Adrenal gland (tissue), 9 donors: ENCODE measurements at regions not wholly inside any gene's neighbourhood (a gene's known extent, or its start where the extent isn't known, plus 50 kb on each side); places are given as distances from the start of the nearest gene placed in this dataset.

Source experiments
- DNase-seq, 7 donors: peaks; one replicate each; pipeline ENCODE4 v3.0.0-alpha.2; 2019 to 2020
- H3K27ac ChIP-seq, 5 donors: fragments of 200-600 bp; sonication (generic) in 4 of 5; 1 replicate in 3 of 5; 2 replicates in 2 of 5; pipeline versions ENCODE4 v1.5.1 to v1.8.0; 2016 to 2020; ENCODE audit warnings: mild to moderate bottlenecking in 1 of 5
- H3K27me3 ChIP-seq: fragments of 200-600 bp; 2 replicates; pipeline ENCODE4 v1.8.0; 2021
- H3K36me3 ChIP-seq, 2 donors: fragments of 200-600 bp; replicated peaks in 1 of 2; 1 replicate in 1 of 2; 2 replicates in 1 of 2; pipeline versions ENCODE4 v1.5.1 to v1.8.0; 2018 to 2022
- H3K4me1 ChIP-seq, 2 donors: fragments of 200-600 bp; replicated peaks in 1 of 2; 1 replicate in 1 of 2; 2 replicates in 1 of 2; pipeline versions ENCODE4 v1.5.1 to v1.8.0; 2018 to 2021
- H3K4me3 ChIP-seq, 4 donors: fragments of 200-600 bp; sonication (generic) in 3 of 4; one replicate each; pipeline ENCODE4 v1.5.1; 2016 to 2018
- H3K9me3 ChIP-seq, 3 donors: fragments of 200-600 bp; sonication (generic) in 1 of 3; replicated peaks in 1 of 3; 1 replicate in 2 of 3; 2 replicates in 1 of 3; pipeline versions ENCODE4 v1.5.1 to v1.8.0; 2016 to 2021
- POLR2A ChIP-seq, 2 donors: fragments of 450-650 bp; IDR thresholded peaks; one replicate each; pipeline ENCODE4 v1.6.1; 2017; ENCODE audit warnings: antibody characterized with exemption in 2 of 2, mild to moderate bottlenecking in 2 of 2, moderate library complexity in 1 of 2
- WGBS, 4 donors: extraction: QIAGEN DNeasy Blood & Tissue Kit in 2 of 4; methylation state at CpG; one replicate each; pipeline versions ENCODE4 v1.1.5 to v1.1.7; 2013 to 2017; 5-methylcytosine and 5-hydroxymethylcytosine counted together
- intact Hi-C, 2 donors: fragments of 100-400 bp; cut with DNase I; formaldehyde crosslinking; loops; one replicate each; pipeline versions ENCODE4 v1.14.1 to v1.15.0; 2022 to 2023
- TF ChIP-seq, protein P1 (sequence below), 6 experiments: fragments of 450-650 bp in 4 of 6; fragments of 200-600 bp in 2 of 6; sonication (generic) in 1 of 6; IDR thresholded peaks; 1 replicate in 5 of 6; 2 replicates in 1 of 6; pipeline versions ENCODE4 v1.5.1 to v1.8.0; 2016 to 2021; ENCODE audit warnings: antibody characterized with exemption in 6 of 6, mild to moderate bottlenecking in 2 of 6, moderate library complexity in 1 of 6
- donor health status: healthy with polysubstance abuse.
- donor health status: Bipolar disorder and iron deficiency.
- donor health status: DM: yes; HTN: yes; CAD: no.
- donor health status: DM: no; HTN: no; CAD: no.
- donor health status: DM: no; HTN: no; CAD: no.

DNA sequence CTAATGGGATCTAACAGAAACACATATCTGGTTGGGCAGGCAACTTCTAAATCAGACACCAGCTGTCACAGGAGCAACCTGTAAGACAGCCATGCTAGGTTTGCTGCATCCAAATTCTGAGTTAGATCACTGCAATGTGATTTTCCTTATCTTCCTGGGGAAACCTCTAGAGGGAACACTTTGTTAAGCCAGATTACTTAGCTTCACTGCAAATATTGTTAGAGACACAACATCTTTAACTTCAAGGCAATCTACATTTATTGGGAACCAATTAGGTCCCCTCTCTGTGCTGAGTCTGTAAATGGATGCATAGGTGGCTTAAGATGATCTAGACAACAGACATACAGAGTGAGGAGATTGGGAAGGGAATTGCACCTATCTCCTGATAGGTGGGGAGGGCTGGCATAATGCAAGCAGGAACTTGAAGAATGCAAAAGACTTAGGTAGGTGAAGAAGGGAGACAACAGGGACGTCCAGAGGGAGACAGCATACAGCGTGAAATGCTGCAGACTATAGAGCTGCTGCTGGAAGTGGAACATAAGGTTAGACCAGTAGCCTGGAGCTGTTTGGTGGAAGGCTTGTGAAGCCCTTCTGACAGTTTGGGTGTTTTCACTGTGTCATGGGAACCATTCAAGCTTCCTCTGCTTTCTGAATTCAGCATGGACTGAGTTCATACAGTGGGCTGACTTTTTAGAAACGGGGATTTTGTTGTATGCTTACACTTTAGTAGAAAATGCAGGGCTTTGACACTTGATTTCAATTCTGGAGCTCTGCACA is 109.8 kb upstream of the ELMO1 start:
- H3K4me1 ChIP-seq, result no peaks in the 10 kb centered on the region
- H3K27me3 ChIP-seq, result no peaks in the 10 kb centered on the region
- WGBS, 4 donors, result 59 to 76% (median 66%) methylated on average over 3 of the region's 3 CpGs
- intact Hi-C loops, result no loop called here
- H3K27ac ChIP-seq, result no peak overlapping the region
- no peak overlapping the region for H3K4me3 ChIP-seq
- no peaks in the 10 kb centered on the region for H3K36me3 ChIP-seq
- no peaks in the 10 kb centered on the region for H3K9me3 ChIP-seq
- TF ChIP-seq POLR2A (IDR thresholded peaks at IDR 0.05), result no peak
- DNase-seq, result no peak

DNA sequence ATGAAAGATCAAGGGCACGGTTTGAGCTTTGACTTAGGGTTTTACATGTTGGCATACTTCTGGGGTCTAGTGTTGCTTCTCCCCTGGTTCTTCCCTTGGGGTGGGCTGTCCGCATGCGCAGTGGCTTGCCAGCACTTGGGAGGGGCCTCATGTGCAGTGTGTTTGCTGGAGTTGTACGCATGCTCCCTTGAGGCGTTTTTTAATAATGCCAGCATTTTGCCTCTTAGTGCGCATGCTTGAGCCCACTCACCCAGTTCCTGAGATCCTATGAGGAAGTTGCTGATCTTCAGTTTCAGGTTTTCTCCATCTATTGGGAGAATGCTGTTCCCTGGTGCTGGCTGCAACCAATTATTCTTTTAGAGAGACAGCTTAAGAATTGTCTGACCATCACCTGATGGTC is 113.4 kb upstream of the GPR141 start:
- no peak overlapping the region for H3K27ac ChIP-seq
- TF ChIP-seq POLR2A (IDR thresholded peaks at IDR 0.05), result no peak
- TF ChIP-seq, protein P1, sequence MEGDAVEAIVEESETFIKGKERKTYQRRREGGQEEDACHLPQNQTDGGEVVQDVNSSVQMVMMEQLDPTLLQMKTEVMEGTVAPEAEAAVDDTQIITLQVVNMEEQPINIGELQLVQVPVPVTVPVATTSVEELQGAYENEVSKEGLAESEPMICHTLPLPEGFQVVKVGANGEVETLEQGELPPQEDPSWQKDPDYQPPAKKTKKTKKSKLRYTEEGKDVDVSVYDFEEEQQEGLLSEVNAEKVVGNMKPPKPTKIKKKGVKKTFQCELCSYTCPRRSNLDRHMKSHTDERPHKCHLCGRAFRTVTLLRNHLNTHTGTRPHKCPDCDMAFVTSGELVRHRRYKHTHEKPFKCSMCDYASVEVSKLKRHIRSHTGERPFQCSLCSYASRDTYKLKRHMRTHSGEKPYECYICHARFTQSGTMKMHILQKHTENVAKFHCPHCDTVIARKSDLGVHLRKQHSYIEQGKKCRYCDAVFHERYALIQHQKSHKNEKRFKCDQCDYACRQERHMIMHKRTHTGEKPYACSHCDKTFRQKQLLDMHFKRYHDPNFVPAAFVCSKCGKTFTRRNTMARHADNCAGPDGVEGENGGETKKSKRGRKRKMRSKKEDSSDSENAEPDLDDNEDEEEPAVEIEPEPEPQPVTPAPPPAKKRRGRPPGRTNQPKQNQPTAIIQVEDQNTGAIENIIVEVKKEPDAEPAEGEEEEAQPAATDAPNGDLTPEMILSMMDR (IDR thresholded peaks at IDR 0.05), result no peak
- no peaks in the 10 kb centered on the region for H3K9me3 ChIP-seq
- no peaks in the 10 kb centered on the region for H3K36me3 ChIP-seq
- intact Hi-C loops, result no loop called here
- 86 to 94% (median 91%) methylated on average over 6 of the region's 6 CpGs for WGBS, 4 donors
- H3K27me3 ChIP-seq, result no peaks in the 10 kb centered on the region
- no peak for DNase-seq
- H3K4me1 ChIP-seq, result no peaks in the 10 kb centered on the region
- H3K4me3 ChIP-seq, result no peak overlapping the region

DNA sequence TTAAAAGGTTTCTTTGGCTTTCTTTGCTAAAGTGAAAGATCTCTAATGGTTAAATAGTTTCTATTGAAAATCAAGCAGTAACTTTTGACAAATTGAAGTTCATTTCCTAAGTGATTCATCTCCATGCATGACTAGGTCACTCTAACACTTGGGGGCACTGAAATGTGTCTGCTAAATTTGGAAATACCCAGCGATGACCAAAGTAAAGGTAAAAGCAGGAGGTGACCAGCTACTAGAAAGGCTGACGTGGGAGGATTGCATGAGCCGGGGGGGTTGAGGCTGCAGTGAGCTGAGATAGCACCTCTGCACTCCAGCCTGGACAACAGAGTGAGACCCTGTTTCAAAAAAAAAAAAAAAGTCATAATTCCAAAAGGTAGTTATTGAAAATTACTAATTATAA is 111.8 kb upstream of the GPR141 start:
- Histone ChIP-seq H3K9me3 (no peaks in the 10 kb centered on the region), H3K4me1 (no peaks in the 10 kb centered on the region), H3K36me3 (no peaks in the 10 kb centered on the region), H3K4me3 (no peak overlapping the region), H3K27ac (no peak overlapping the region), H3K27me3 (no peaks in the 10 kb centered on the region)
- 74 to 76% (median 75%) methylated on average over 3 of the region's 3 CpGs for WGBS, 4 donors
- intact Hi-C loops, result no loop called here
- no peak for TF ChIP-seq POLR2A (IDR thresholded peaks at IDR 0.05)
- TF ChIP-seq, protein P1 (IDR thresholded peaks at IDR 0.05), result no peak
- DNase-seq, result no peak

DNA sequence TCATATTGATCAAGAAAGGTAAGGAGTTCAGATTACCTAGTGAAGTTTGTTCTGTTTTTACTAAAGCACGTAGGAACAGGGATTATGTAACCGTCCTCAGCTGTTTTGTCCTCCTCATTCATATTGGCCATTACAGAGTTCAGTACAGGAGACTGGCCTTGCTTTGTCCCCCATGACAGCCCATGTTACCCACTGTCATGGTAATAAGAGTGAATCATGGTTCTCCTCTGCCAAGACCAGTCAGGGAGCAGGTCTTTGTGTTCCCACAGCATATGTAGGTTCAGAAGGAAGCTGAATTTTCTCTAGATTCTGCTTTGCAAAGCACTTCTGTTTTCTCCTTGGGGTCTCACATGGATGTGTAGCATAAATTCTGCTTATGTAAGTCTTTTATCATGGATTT is 106.2 kb upstream of the GPR141 start:
- no peaks in the 10 kb centered on the region for H3K9me3 ChIP-seq
- no peaks in the 10 kb centered on the region for H3K36me3 ChIP-seq
- intact Hi-C loops, result no loop called here
- 31 to 58% (median 49%) methylated on average over 2 of the region's 2 CpGs for WGBS, 4 donors
- H3K27ac ChIP-seq, result no peak overlapping the region
- DNase-seq, result no peak
- no peak overlapping the region for H3K4me3 ChIP-seq
- H3K27me3 ChIP-seq, result no peaks in the 10 kb centered on the region
- TF ChIP-seq, protein P1 (IDR thresholded peaks at IDR 0.05), result no peak
- TF ChIP-seq POLR2A (IDR thresholded peaks at IDR 0.05), result no peak
- no peaks in the 10 kb centered on the region for H3K4me1 ChIP-seq

DNA sequence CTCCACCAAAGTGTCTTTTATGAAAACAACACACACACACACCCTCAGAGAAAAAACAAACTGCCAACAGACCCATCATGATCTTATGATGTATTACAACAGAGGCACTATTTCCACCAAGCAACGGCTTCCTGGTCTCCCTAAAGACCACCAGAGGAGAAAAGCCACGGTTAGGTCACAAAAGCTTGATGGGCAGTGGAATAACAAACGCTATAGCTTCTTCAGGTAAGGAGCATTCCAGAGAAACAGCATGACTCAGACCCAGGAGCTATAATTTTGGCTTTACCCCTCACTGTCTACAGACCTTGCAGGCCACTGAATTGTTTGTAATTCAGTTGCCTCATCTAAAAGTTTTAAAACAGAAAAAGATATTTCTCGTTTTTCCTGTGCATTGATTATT is 105.7 kb upstream of the GPR141 start:
- Histone ChIP-seq H3K27ac (no peak overlapping the region), H3K4me3 (no peak overlapping the region), H3K36me3 (no peaks in the 10 kb centered on the region), H3K4me1 (no peaks in the 10 kb centered on the region), H3K27me3 (no peaks in the 10 kb centered on the region), H3K9me3 (no peaks in the 10 kb centered on the region)
- TF ChIP-seq, protein P1 (IDR thresholded peaks at IDR 0.05), result no peak
- no peak for TF ChIP-seq POLR2A (IDR thresholded peaks at IDR 0.05)
- intact Hi-C loops, result no loop called here
- WGBS, 4 donors, result 55 to 70% (median 60%) methylated on average over 4 of the region's 4 CpGs
- DNase-seq, result no peak
